Right lobe of liver (tissue), 6 donors: ENCODE measurements at regions not wholly inside any gene's neighbourhood (a gene's known extent, or its start where the extent isn't known, plus 50 kb on each side); places are given as distances from the start of the nearest gene placed in this dataset.
"Not testable (repeated sequence)": the region's sequence is repeated elsewhere in the genome, so short reads cannot be mapped to it uniquely, and the experiment has no call there.

Source experiments
- ATAC-seq, 4 donors: fragments of 200-7000 bp; cut with Tn5 transposase; one replicate each; pipeline ENCODE4 v1.9.1; 2020; ENCODE audit warnings: mild to moderate bottlenecking in 4 of 4, moderate library complexity in 4 of 4
- DNase-seq, 3 donors: peaks; one replicate each; pipeline ENCODE4 v3.0.0-alpha.2; 2020
- H3K27ac ChIP-seq, 3 donors: fragments of 200-600 bp; one replicate each; pipeline ENCODE4 v1.8.0; 2022
- H3K27me3 ChIP-seq, 2 donors: fragments of 200-600 bp; one replicate each; pipeline ENCODE4 v1.8.0; 2022
- H3K36me3 ChIP-seq, 4 donors: fragments of 200-600 bp; sonication (generic) in 1 of 4; one replicate each; pipeline versions ENCODE4 v1.5.1 to v1.8.0; 2017 to 2022; ENCODE audit warnings: control low read depth in 1 of 4
- H3K4me1 ChIP-seq, 4 donors: fragments of 200-600 bp; sonication (generic) in 1 of 4; one replicate each; pipeline versions ENCODE4 v1.5.1 to v1.8.0; 2017 to 2022; ENCODE audit warnings: control low read depth in 1 of 4
- H3K4me3 ChIP-seq, 3 donors: fragments of 200-600 bp; one replicate each; pipeline ENCODE4 v1.8.0; 2022
- H3K9me3 ChIP-seq, 4 donors: fragments of 200-600 bp; sonication (generic) in 1 of 4; one replicate each; pipeline versions ENCODE4 v1.5.1 to v1.8.0; 2017 to 2022; ENCODE audit warnings: control low read depth in 1 of 4
- POLR2A ChIP-seq: fragments of 450-650 bp; IDR thresholded peaks from one replicate; pipeline ENCODE4 v1.6.1; 2017; ENCODE audit warnings: antibody characterized with exemption, mild to moderate bottlenecking
- WGBS: methylation state at CpG from one replicate; pipeline ENCODE4 v1.1.6; 2018; ENCODE audit warnings: low coverage, low lambda C conversion rate; ENCODE audit not compliant: insufficient coverage; ENCODE audit errors: missing lambda C conversion rate; 5-methylcytosine and 5-hydroxymethylcytosine counted together
- intact Hi-C, 2 donors: fragments of 100-400 bp; cut with DNase I; formaldehyde crosslinking; loops; one replicate each; pipeline versions ENCODE4 v1.11.2 to v1.14.1; 2022
- TF ChIP-seq, protein P1 (sequence below), 4 donors: fragments of 200-600 bp in 3 of 4; fragments of 450-650 bp in 1 of 4; IDR thresholded peaks; one replicate each; pipeline versions ENCODE4 v1.5.1 to v1.8.0; 2016 to 2022; ENCODE audit warnings: antibody characterized with exemption in 4 of 4, mild to moderate bottlenecking in 2 of 4
- donor health status: DM: no; HTN: yes; CAD: no.
- donor health status: DM: no; HTN: no; CAD: no.
- donor health status: DM: no; HTN: no; CAD: no.
- donor health status: DM: no; HTN: yes; CAD: no.
- donor health status: DM: no; HTN: yes; CAD: no.

- intact Hi-C loops = no loop called here
Measured at GRCh38 chr9:115414561-115414960, 296.6 kb upstream of the TNC start.

DNA sequence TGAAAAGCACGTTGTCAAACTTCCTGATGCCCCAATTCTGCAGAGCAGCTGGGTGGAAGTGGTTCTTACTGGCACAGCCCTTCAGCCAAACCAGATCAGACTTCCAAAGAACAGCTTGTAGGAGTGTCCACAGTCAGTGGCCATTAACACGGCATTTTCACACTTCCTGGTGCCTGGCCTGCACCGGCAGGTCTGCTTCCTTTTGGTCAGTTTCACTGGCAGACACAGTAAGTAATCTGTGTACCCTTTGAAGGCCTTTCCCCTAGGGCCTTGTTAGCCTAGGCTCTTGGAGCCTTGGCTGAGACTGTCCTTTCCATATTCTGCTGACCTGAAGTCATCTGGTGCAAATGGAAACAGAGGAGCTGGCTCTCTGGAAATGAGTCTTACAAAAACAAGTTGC, 297.5 kb upstream of the TNC start:
- DNase-seq (no peak), ATAC-seq (no peak)
- H3K27ac ChIP-seq = no peak overlapping the region

More at GRCh38 chr9:115414561-115414960, 296.6 kb upstream of the TNC start:
- no peaks in the 10 kb centered on the region for H3K36me3 ChIP-seq
- no peak overlapping the region for H3K27ac ChIP-seq
- no peaks in the 10 kb centered on the region for H3K9me3 ChIP-seq
- no peaks in the 10 kb centered on the region for H3K27me3 ChIP-seq
- WGBS = 77% methylated on average over 1 of the region's 1 CpG
- no peaks in the 10 kb centered on the region for H3K4me1 ChIP-seq
- H3K4me3 ChIP-seq = no peak overlapping the region
- DNase-seq (no peak), ATAC-seq (no peak)
- TF ChIP-seq POLR2A = no peak
- TF ChIP-seq, protein P1, sequence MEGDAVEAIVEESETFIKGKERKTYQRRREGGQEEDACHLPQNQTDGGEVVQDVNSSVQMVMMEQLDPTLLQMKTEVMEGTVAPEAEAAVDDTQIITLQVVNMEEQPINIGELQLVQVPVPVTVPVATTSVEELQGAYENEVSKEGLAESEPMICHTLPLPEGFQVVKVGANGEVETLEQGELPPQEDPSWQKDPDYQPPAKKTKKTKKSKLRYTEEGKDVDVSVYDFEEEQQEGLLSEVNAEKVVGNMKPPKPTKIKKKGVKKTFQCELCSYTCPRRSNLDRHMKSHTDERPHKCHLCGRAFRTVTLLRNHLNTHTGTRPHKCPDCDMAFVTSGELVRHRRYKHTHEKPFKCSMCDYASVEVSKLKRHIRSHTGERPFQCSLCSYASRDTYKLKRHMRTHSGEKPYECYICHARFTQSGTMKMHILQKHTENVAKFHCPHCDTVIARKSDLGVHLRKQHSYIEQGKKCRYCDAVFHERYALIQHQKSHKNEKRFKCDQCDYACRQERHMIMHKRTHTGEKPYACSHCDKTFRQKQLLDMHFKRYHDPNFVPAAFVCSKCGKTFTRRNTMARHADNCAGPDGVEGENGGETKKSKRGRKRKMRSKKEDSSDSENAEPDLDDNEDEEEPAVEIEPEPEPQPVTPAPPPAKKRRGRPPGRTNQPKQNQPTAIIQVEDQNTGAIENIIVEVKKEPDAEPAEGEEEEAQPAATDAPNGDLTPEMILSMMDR (IDR thresholded peaks at IDR 0.05) = no peak

DNA sequence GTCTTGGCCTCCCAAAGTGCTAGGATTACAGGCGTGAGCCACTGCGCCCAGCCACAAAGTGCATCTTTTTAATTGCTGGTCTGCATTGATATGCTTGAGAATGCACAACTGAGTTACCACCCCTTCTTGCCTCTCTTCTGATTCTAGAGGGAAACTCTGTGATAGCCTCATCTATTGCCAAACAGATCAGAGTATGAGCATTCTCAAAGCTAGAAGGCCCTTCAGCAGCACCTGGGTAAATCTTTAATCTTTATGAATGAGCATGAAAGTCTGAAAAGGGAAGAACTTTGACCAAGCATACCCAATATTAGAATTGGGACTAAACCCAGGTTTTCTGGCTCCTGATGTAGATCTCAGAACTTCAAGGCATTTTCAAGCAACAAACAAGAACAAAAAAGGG, 298.3 kb upstream of the TNC start:
- no peak for ATAC-seq
- 56% methylated on average over 2 of the region's 2 CpGs for WGBS
- intact Hi-C loops = no loop called here

More for the DNA sequence above, 297.5 kb upstream of the TNC start:
- WGBS = 50% methylated on average over 3 of the region's 3 CpGs
- Histone ChIP-seq H3K4me1 (no peaks in the 10 kb centered on the region), H3K27me3 (no peaks in the 10 kb centered on the region), H3K4me3 (no peak overlapping the region), H3K9me3 (no peaks in the 10 kb centered on the region), H3K36me3 (no peaks in the 10 kb centered on the region)
- intact Hi-C loops = no loop called here
- TF ChIP-seq POLR2A = no peak
- TF ChIP-seq, protein P1 (IDR thresholded peaks at IDR 0.05) = no peak

DNA sequence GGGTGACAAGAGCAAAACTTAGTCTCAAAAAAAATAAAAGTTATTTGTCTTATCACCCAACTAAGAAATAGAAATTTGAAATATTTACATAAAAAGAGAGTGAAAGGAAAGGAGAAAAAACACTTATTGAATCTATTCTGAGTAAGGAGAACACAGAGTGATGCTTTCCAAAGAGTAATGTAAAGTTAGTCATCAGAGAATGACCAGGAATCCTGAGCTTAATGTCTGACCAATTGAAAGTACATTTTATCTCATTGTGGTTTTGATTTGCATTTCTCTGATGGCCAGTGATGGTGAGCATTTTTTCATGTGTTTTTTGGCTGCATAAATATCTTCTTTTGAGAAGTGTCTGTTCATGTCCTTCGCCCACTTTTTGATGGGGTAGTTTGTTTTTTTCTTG, 300.2 kb upstream of the TNC start:
- H3K27me3 ChIP-seq, ATAC-seq, H3K36me3 ChIP-seq, H3K4me3 ChIP-seq, DNase-seq, intact Hi-C loops, H3K4me1 ChIP-seq, H3K27ac ChIP-seq, H3K9me3 ChIP-seq: not testable (repeated sequence)
- 80% methylated on average over 1 of the region's 1 CpG for WGBS

More for the DNA sequence above, 298.3 kb upstream of the TNC start:
- Histone ChIP-seq H3K9me3 (no peaks in the 10 kb centered on the region), H3K4me1 (no peaks in the 10 kb centered on the region), H3K27me3 (no peaks in the 10 kb centered on the region), H3K4me3 (no peak overlapping the region), H3K27ac (no peak overlapping the region), H3K36me3 (no peaks in the 10 kb centered on the region)
- no peak for TF ChIP-seq POLR2A
- TF ChIP-seq, protein P1 (IDR thresholded peaks at IDR 0.05) = no peak
- DNase-seq = no peak

DNA sequence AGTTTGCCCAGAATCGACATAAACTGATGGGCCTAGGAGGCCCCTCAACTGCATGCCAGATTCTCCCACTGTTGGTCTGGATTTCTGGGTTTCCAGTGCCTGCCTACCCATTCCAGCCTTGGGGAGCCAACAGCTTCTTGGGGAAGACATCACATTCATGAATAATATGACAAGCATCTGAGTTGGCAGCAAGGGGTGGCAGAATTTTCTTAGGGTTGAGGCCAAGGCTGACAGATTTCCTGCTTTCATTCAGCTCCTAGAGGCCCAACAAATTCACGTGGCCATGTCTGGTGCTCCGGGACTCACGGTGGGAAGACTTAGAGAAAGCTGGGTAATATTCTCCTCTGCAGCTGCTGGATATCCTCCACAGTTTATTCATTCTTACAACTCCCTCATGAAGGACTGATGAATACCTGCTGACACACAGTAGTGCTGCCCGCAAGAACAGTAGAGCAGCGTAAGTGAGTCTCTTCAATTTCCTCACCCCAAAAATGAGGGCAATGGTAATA, 305.0 kb upstream of the TNC start:
- no peak overlapping the region for H3K4me3 ChIP-seq
- no peaks in the 10 kb centered on the region for H3K4me1 ChIP-seq
- H3K27ac ChIP-seq = no peak overlapping the region
- WGBS = 86% methylated on average over 5 of the region's 6 CpGs
- intact Hi-C loops = no loop called here
- no peaks in the 10 kb centered on the region for H3K27me3 ChIP-seq
- ATAC-seq = no peak
- no peak for DNase-seq
- H3K9me3 ChIP-seq = no peaks in the 10 kb centered on the region
- TF ChIP-seq POLR2A = no peak
- TF ChIP-seq, protein P1 (IDR thresholded peaks at IDR 0.05) = no peak
- no peaks in the 10 kb centered on the region for H3K36me3 ChIP-seq
